ENCODE measurements at regions not wholly inside any gene's neighbourhood (a gene's known extent, or its start where the extent isn't known, plus 50 kb on each side); places are given as distances from the start of the nearest gene placed in this dataset.
"Not testable (repeated sequence)": the region's sequence is repeated elsewhere in the genome, so short reads cannot be mapped to it uniquely, and the experiment has no call there.

DNA sequence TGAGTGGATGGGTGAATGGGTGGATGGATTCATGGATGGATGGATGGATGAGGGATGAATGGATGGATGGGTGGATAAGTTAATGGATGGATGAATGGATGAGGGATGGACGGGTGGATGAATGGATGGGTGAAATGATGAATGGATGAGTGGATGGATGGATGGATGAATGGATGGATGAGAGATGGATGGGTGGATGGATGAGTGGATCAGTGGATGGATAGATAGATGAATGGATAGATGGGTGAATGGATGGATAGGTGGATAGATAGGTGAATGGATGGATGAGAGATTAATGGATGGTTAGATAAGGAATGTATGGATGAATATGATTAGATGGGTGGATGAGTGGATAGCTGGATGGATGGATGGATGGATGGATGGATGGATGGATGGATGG is 313.5 kb downstream of the NPHP4 start:
- Mint-ChIP-seq H3K9me3 (ENCODE audit: low read depth, unreplicated experiment) (peaks cover 6% of the 10 kb centered on the region), H3K4me3 (ENCODE audit: low read depth, unreplicated experiment) (no peak overlapping the region), H3K27ac (ENCODE audit: unreplicated experiment) (no peak overlapping the region), H3K27me3 (ENCODE audit: unreplicated experiment) (peaks cover 19% of the 10 kb centered on the region), H3K36me3 (ENCODE audit: insufficient read depth, unreplicated experiment) (no peaks in the 10 kb centered on the region), H3K4me1 (ENCODE audit: low read depth, unreplicated experiment) (no peaks in the 10 kb centered on the region)
- TF ChIP-seq, protein P1, sequence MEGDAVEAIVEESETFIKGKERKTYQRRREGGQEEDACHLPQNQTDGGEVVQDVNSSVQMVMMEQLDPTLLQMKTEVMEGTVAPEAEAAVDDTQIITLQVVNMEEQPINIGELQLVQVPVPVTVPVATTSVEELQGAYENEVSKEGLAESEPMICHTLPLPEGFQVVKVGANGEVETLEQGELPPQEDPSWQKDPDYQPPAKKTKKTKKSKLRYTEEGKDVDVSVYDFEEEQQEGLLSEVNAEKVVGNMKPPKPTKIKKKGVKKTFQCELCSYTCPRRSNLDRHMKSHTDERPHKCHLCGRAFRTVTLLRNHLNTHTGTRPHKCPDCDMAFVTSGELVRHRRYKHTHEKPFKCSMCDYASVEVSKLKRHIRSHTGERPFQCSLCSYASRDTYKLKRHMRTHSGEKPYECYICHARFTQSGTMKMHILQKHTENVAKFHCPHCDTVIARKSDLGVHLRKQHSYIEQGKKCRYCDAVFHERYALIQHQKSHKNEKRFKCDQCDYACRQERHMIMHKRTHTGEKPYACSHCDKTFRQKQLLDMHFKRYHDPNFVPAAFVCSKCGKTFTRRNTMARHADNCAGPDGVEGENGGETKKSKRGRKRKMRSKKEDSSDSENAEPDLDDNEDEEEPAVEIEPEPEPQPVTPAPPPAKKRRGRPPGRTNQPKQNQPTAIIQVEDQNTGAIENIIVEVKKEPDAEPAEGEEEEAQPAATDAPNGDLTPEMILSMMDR (IDR thresholded peaks at IDR 0.05; ENCODE audit: unreplicated experiment) = no peak
- CTCF ChIA-PET = no interaction called here
- BruUV-seq (replicated peaks) = no TSS peak
- DNase-seq = no peak
- intact Hi-C loops (cut with micrococcal nuclease; ENCODE audit: unreplicated experiment) = no loop called here

DNA sequence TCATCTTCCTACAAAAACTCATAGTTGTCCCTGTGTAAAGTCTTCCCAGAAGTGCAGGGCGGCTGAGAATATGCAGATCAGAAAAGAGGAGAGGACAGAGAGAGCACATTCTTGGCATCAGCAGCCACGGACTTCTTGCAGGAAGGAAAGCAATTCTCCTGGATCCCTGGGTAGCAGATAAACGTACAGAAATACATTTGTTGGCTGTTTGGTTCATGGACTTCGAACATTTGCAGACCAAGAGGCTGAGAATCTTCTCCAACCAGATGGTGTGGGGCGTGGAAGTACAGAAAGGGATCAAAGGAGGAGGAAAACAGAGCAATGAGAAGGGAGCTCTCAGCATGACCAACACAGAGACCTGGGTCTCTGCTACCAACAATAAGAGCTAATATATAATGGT is 319.9 kb downstream of the NPHP4 start:
- H3K27me3 Mint-ChIP-seq (ENCODE audit: unreplicated experiment) = peaks cover 23% of the 10 kb centered on the region
- intact Hi-C loops (cut with micrococcal nuclease; ENCODE audit: unreplicated experiment); CTCF ChIA-PET; H3K9me3 Mint-ChIP-seq (ENCODE audit: low read depth, unreplicated experiment); BruUV-seq (replicated peaks); H3K4me3 Mint-ChIP-seq (ENCODE audit: low read depth, unreplicated experiment); DNase-seq; H3K36me3 Mint-ChIP-seq (ENCODE audit: insufficient read depth, unreplicated experiment); H3K27ac Mint-ChIP-seq (ENCODE audit: unreplicated experiment); H3K4me1 Mint-ChIP-seq (ENCODE audit: low read depth, unreplicated experiment): not testable (repeated sequence)

DNA sequence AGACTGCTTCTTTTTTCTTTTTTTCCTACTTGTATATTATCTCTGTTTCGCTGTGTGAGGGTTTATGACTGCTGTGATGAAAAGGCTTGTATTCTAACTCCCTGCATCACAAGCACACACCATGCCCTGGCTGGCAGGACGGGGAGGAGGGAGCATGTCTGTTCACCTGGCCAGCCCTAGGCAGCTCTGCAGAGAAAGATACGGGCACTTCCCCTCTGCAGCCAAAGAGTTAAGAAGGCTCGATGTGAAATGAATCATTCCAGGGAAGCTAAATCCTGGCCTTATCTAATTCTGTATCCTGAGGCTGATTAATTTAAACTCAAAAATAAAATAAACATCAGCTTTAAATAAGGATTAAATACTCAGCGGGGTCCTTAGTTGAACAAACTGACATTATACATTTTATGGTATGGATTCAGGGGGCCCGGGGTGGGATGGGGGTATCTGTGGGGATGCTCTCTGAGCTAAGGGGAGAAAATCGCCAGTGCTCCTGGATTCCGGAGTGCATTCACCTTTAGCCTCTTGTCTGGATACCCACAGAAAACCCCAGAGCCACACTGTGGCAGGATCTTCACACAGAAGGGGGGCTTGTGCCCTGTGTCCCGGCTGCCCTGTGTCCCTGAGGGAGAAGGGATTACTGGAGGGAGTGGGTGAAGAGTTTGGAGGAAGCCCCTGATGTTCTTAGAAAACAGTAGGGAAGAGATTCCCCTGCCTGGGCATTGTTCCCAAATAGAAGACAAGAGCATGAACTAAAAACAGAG is 321.5 kb downstream of the NPHP4 start:
- Mint-ChIP-seq H3K27ac (ENCODE audit: unreplicated experiment) (no peak overlapping the region), H3K9me3 (ENCODE audit: low read depth, unreplicated experiment) (peaks cover 7% of the 10 kb centered on the region), H3K4me1 (ENCODE audit: low read depth, unreplicated experiment) (no peaks in the 10 kb centered on the region), H3K36me3 (ENCODE audit: insufficient read depth, unreplicated experiment) (no peaks in the 10 kb centered on the region), H3K27me3 (ENCODE audit: unreplicated experiment) (peaks cover 37% of the 10 kb centered on the region), H3K4me3 (ENCODE audit: low read depth, unreplicated experiment) (no peak overlapping the region)
- TF ChIP-seq, protein P1 (IDR thresholded peaks at IDR 0.05; ENCODE audit: unreplicated experiment) = no peak
- no peak for DNase-seq
- CTCF ChIA-PET = no interaction called here
- intact Hi-C loops (cut with micrococcal nuclease; ENCODE audit: unreplicated experiment) = no loop called here
- BruUV-seq (replicated peaks) = no TSS peak

DNA sequence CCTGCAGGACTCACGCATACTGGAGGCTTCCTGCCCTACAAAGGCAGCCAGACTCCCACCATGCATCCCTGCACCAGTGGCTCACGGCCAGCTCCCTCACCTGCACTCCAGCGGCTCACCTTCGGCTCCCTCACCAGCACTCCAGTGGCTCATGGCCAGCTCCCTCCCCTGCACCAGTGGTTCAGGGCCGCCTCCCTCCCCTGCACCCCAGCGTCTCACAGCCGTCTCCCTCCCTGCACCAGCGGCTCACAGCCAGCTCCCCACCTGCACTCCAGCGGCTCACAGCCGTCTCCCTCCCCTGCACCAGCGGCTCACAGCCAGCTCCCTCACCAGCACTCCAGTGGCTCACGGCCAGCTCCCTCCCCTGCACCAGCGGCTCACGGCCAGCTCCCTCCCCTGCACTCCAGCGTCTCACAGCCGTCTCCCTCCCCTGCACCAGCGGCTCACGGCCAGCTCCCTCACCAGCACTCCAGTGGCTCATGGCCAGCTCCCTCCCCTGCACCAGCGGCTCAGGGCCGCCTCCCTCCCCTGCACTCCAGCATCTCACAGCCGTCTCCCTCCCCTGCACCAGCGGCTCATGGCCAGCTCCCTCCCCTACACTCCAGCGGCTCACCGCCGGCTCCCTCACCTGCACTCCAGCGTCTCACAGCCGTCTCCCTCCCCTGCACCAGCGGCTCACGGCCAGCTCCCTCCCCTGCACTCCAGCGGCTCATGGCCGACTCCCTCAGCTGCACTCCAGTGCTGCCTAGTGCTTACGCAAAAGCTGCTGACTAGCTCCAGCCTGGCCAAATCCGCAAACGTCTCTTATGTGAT is 324.5 kb downstream of the NPHP4 start:
- Mint-ChIP-seq H3K27ac (ENCODE audit: unreplicated experiment) (no peak overlapping the region), H3K4me1 (ENCODE audit: low read depth, unreplicated experiment) (no peaks in the 10 kb centered on the region), H3K9me3 (ENCODE audit: low read depth, unreplicated experiment) (peaks cover 4% of the 10 kb centered on the region), H3K27me3 (ENCODE audit: unreplicated experiment) (peaks cover 37% of the 10 kb centered on the region), H3K4me3 (ENCODE audit: low read depth, unreplicated experiment) (no peak overlapping the region), H3K36me3 (ENCODE audit: insufficient read depth, unreplicated experiment) (peaks cover 5% of the 10 kb centered on the region)
- no TSS peak for BruUV-seq (replicated peaks)
- intact Hi-C loops (cut with micrococcal nuclease; ENCODE audit: unreplicated experiment) = no loop called here
- CTCF ChIA-PET = no interaction called here
- DNase-seq = no peak
- TF ChIP-seq, protein P1 (IDR thresholded peaks at IDR 0.05; ENCODE audit: unreplicated experiment) = no peak
